AG09309 (cell line): ENCODE measurements at regions not wholly inside any gene's neighbourhood (a gene's known extent, or its start where the extent isn't known, plus 50 kb on each side); places are given as distances from the start of the nearest gene placed in this dataset.
A peak's percentile ranks its signal among the peaks of the same experiment; 100 is the strongest.

ENCODE experiments used
- DNase-seq: peaks from one replicate; pipeline ENCODE4 v3.0.0-alpha.2; 2010; ENCODE audit warnings: low read depth
- H3K4me3 ChIP-seq: 2 replicates; pipeline ENCODE4 v1.5.1; 2011; ENCODE audit warnings: mild to moderate bottlenecking, low read depth, low read length, moderate library complexity; ENCODE audit not compliant: control insufficient read depth
- CTCF ChIP-seq: IDR thresholded peaks from 2 replicates; pipeline ENCODE4 v1.5.1; 2011; ENCODE audit warnings: mild to moderate bottlenecking, low read depth, low read length, inconsistent platforms; ENCODE audit not compliant: insufficient read depth, control insufficient read depth; ENCODE audit errors: missing control alignments

GRCh38 chr2:193861557-193861956 lies 1666.8 kb upstream of the TMEFF2 start:
- no peak overlapping the region for H3K4me3 ChIP-seq
- TF ChIP-seq CTCF = no peak
- DNase-seq = no peak

- H3K4me3 ChIP-seq = no peak overlapping the region
- no peak for DNase-seq
- no peak for TF ChIP-seq CTCF
Observed at GRCh38 chr2:193847991-193848390, 1653.3 kb upstream of the TMEFF2 start.

- H3K4me3 ChIP-seq = no peak overlapping the region
- TF ChIP-seq CTCF = no peak
- DNase-seq = peak; percentile 29
Observed at GRCh38 chr2:193847130-193847529, 1652.4 kb upstream of the TMEFF2 start.

- TF ChIP-seq CTCF = no peak
- DNase-seq = no peak
- H3K4me3 ChIP-seq = no peak overlapping the region
Observed at GRCh38 chr2:193845604-193846003, 1650.9 kb upstream of the TMEFF2 start.

GRCh38 chr2:193843675-193844074 lies 1648.9 kb upstream of the TMEFF2 start:
- no peak overlapping the region for H3K4me3 ChIP-seq
- TF ChIP-seq CTCF = no peak

GRCh38 chr2:193841384-193842150 lies 1646.8 kb upstream of the TMEFF2 start:
- no peak overlapping the region for H3K4me3 ChIP-seq
- TF ChIP-seq CTCF = no peak
- DNase-seq = peak; percentile 8

More at GRCh38 chr2:193843675-193844074, 1648.9 kb upstream of the TMEFF2 start:
- DNase-seq = no peak
